NCI-H2196 (cell line): ENCODE measurements at regions not wholly inside any gene's neighbourhood (a gene's known extent, or its start where the extent isn't known, plus 50 kb on each side); places are given as distances from the start of the nearest gene placed in this dataset.
"Not testable (repeated sequence)": the region's sequence is repeated elsewhere in the genome, so short reads cannot be mapped to it uniquely, and the experiment has no call there.

Source experiments
- DNase-seq: peaks from one replicate; lab custom pipeline; 2025; ENCODE audit not compliant: unreplicated experiment; lab: John Stamatoyannopoulos, UW

DNA sequence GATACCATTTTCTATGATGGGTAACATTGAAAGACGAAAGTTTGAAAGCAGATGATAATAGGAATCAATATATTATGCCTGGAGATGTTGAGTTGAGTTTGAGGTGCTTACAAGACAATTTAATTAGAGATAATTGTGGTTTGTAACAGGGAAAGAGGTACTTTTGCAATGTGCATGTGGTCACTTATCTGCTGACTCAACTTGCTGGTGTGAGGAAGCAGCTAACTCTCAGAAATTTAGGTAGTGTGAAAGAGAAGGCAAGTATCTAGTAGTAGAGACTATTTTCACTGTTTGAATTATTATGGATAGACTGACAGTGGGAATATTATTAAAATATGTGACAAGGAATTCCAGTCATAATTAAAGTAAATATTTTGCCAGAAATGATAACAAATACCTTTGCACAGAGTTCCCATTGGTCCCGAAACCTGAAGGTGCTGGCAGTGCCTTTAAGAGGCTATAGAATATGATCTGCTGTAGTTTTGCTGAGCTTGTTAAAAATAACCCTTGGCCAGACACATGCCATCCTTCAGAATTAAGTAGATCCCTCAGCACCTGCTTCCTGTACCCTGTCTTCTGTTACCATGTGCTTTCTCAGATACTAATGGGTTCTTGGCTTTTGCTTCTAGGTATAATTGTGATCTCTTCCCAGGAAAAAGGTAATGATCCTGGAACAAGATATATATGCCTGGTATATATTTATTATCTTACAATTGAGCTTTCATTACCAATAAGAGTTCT is 315.9 kb downstream of the BCHE start:
- no peak for DNase-seq

DNA sequence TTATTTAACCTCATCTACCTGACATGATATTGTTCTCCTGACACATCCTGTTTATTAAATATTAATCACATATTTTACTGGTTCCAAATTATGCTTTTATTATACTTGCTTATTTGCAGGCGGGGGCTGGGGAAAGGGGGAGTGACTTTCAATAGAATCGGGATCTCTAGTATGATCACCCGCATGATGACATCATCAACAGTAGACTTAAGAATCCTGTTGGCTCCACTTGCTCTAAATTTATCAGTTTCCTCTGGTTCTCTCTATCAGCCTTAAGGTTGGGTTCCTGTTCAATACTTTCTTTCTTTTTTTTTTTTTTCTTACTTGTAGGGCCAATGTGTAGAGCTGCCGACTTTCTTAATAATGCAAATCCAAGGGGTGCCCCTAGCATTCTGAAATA is 317.5 kb downstream of the BCHE start:
- no peak for DNase-seq

DNA sequence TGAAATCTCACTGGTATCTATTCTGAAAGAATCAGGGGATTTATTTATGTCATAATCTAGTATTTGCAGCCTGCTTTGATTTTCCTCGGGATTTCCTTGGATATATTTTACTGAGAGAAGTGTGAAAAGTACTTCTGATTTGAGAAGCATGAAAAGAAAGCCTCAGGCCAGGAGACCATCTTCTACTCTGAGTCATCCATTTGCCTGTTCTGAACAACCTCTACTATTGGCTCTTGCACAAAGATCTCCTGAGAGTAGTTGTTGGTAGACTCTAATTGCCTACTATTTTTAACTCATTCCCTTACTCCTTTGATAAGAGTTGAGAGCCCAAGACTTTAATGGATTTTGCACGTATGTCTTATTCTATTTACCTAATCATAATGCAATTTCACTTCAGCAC is 318.9 kb downstream of the BCHE start:
- no peak for DNase-seq

DNA sequence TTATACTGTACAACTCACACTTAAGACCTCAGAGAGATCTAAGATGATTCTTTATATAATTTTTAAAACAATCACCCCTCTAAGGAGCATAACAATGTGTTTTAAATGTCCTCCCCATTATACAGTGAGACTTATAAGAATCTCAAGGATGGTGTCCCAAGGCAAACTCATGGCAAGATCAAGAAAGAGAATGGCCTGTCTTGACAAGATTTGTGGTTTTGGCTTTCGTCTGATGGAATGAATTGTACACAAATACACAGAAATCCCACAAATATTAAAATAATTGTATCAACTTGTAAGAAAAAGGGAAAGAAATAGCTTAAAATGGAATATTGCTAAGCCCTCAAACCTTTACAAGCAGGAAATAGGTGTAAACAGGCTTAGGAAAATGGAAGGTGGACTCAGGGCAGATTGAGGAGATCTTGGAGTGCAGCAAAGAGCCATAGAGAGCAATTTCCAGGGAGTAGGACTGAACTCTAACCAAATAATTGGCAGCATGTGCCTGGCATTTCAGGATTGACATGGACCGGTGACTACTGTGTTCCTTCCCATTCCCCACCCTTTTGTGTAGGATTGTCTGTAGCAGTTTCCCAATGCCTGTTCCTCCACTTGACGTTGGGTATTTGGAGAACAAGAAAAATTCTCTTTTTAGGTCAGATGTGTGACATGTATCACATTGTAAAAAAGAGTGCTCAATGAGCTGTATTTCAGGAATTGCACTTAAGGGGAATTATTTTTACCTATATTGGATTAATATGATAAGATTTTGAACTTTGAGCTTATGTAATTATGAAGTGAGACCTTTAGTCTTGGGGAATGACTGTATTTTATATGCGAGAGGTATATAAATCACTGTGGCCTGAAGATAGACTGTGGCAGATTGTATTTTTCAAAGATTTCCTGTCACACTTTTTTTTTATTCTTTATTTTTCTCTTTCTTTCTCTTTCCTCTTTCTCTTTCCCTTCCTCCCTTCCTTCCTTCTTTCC is 317.8 kb upstream of the SLITRK3 start:
- no peak for DNase-seq

DNA sequence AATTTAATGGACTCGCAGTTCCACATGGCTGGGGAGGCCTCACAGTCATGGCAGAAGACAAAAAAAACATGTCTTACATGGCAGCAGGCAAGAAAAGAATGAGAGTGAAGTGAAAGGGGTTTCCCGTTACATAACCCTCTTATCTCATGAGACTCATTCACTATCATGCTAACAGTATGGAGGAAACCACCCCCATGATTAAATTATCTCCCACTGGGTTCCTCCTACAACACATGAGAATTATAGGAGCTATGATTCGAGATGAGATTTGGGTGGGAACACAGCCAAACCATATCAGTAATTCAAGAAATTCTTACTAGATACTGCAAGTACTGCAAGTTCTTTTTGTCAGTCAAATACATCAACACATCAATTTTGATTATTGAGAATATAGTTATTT is 311.4 kb upstream of the SLITRK3 start:
- no peak for DNase-seq

DNA sequence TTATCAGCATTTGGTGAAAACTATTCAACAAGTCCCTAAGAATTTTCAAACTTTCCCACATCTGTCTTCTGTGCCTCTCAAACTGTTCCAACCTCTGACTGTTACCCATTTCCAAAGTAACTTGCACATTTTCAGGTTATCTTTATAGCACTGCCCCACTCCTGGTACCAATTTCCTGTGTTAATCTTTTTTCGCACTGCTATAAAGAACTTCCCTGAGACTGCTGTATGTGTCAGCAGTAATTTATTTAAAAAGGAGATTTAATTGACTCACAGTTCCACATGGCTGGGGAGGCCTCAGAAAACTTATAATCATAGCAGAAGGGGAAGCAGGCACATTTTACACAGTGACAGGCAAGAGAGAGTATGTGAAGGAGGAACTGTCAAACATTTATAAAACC is 310.9 kb upstream of the SLITRK3 start:
- no peak for DNase-seq

DNA sequence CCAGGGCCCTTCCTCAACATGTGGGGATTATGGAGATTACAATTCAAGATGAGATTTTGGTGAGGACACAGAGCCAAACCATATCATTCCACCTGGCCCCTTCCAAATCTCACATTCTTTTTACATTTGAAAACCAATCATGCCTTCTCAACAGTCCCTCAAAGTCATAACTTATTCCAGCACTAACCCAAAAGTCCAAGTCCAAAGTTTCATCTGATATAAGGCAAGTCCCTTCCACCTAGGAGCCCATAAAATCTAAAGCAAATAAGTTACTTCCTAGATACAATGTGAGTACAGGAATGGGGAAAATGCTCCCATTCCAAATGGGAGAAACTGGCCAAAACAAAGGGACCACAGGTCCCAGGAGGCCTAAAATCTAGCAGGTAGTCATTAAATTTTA is 309.5 kb upstream of the SLITRK3 start:
- DNase-seq = no peak

DNA sequence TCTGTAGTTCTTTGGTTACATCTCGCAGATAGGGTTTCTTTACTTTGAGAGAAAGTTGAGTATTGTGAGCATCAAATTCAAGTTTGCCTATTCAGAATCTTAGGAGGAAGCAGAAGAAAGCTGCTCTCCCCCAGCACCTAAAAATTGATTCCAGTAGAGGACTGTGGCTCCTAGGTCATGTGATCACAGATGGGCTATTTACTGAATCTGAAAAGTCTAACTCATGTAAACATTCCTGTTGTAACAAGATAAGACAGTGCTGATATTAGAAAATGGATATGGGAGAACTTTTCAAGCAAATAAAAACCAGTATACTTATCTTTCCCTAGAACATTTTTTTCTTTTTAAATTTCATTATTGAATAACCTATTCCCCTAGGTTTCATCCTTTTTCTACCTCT is 308.4 kb upstream of the SLITRK3 start:
- no peak for DNase-seq

DNA sequence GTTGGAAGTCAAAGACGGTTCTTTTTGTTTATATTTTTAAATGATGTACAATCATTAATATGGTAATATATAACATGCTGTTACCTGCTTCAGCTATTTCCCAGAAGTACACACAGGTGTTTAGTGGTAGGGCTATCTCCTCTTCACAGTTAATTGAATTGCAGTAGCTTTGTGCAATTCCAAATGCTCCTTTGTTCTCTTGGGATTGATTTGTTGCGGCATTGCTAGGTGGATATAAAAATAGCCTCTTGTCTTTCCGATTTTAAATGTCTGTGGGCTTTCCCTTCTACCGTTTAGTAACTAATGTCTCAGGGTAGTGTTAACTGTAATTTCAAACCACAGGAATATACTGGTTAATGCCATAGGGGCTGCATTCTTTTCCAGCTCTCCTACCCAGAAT is 307.6 kb upstream of the SLITRK3 start:
- no peak for DNase-seq

DNA sequence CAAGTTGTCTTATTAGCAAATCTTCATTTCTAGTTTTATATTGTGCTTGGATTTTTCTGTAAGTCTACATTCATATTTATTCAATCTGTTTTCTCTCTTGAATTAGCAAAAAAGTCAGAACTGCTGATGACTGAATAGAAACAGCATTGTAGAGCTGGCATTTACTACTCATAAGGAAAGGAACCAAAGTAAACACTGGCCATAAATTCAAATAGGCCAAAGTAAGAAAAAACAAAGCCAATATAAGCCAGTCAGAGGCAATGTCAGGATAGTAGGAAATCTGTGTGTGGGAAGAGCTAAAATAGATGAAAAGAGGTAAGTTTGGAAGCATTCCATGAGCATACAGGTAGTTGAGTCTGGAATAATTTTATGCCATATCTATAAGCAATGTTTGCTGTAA is 307.2 kb upstream of the SLITRK3 start:
- no peak for DNase-seq

DNA sequence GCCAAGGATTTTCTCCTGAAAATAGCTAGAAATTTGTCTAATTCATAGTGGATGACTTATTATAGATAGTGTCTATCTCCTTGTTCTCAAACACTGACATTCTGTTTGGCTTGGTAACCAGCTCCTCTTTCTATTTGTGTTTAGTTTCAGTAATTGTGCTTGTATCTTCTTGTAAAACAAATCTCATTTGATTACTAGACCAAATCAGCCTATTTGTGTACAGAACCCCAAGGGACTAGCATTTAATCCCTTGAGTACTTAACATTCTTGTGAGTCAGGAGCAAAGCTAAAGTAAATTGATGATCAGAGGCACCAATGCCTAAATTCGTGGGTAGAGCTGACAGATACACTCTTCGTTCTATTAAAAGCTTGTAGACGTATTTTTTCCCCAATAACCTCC is 306.5 kb upstream of the SLITRK3 start:
- DNase-seq = no peak

DNA sequence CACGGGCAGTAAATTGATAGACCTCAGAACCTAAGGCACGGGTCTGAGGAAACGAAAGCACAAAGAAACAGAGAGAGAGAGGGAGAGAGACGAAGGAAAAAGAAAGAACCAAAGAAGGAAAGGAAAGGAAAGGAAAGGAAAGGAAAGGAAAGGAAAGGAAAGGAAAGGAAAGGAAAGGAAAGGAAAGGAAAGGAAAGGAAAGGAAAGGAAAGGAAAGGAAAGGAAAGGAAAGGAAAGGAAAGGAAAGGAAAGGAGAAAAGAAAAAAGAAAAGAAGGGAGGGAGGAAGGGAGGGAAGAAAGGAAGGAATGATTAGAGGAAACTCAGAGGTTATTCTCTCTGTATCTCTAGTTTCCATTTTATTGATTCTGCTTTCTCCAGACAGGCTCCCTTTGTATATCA is 302.6 kb upstream of the SLITRK3 start:
- DNase-seq = not testable (repeated sequence)

DNA sequence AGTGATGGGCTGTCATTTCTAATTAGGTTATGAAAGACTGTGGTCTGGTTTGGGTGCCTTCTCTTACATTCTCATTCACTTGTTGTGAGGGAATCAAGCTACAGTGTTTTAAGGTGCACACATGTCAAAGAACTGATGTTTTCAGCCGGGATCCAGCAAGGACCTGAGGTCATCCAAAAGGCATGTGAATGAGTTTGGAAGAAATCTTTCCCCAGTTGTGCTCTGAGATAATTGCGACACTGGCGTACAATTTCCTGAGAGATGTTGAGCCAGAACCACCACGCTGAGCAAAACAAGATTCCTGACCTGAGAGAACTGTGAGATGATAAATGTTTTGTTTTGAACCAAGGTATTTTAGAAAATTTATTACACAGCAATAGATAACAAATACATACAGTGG is 295.3 kb upstream of the SLITRK3 start:
- no peak for DNase-seq

DNA sequence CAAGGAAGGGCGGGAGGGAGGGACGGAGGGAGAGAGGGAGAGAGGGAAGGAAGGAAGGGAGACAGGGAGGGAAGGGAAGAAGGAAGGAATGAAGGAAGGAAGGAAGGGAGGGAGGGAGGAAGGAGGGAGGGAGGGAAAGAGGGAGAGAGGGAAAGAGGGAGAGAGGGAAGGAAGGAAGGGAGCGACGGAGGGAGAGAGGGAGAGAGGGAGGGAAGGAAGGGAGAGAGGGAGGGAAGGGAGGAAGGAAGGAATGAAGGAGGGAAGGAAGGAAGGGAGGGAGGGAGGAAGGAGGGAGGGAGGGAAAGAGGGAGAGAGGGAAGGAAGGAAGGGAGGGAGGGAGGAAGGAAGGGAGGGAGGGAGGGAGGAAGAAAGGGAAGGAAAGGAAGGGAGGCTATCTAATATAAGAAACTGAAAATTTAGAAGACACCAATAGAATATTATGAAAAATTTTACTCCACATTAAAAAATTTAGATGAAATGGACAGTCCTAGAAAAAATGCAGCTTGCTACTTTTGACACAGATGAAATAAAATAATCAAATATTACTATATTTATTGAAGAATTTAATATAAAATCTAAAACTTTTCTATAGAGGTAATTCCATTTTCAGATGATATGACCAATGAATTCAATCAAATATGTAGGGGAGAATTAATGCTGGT is 280.3 kb upstream of the SLITRK3 start:
- DNase-seq = no peak

DNA sequence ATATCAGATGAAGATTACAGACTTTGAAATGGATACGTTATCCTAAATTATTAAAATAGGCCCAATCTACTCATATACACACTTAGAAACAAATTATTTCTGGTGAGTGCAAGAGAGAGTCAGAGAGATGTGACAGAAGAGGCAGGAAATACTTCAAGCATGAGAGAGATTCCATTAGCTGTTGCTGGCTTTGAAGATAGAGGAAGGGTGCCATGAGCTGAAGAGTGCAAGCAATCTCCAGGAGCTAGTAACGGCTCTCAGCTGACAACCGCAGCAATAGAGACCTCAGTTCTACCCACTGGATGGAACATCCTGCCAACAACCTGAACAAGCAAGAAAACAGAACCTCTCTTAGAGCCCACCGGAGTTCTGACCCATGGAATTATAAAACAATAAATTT is 270.7 kb upstream of the SLITRK3 start:
- DNase-seq = no peak

DNA sequence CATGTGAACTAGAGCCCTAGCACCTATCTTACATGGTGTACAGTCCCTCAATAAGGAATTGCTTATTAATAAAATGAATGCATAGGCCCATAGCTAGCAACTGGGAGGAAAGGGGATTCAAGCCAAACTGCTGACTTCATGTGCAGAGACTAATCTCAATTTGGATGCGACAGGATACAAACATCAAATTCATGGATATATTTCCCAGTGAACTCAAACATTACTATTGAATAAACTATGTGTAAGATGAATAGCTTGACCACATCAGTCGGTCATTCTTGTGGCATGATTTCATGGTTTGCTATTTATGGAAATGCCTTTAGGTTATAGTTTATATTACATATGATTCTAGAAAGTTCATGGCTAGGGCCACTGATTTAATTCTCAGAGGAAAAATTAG is 268.6 kb upstream of the SLITRK3 start:
- DNase-seq = no peak

DNA sequence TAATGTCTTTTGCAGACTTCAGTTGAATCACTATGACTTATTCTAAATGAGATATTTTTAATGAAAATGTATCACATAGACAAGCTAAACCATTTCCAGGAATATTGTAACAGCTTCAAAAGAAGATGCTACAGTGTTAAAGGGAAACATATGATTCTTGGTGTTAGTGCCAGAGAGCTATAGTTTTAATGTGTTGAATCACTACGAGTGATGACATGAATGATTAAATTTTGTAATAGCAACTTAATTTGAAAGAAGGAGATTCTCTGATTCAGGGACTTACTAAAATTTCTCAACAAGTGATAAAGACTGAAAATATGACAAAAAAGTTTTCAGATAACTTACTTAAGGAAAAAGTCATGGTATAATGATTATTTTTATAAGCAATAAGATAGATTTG is 267.3 kb upstream of the SLITRK3 start:
- DNase-seq = no peak

DNA sequence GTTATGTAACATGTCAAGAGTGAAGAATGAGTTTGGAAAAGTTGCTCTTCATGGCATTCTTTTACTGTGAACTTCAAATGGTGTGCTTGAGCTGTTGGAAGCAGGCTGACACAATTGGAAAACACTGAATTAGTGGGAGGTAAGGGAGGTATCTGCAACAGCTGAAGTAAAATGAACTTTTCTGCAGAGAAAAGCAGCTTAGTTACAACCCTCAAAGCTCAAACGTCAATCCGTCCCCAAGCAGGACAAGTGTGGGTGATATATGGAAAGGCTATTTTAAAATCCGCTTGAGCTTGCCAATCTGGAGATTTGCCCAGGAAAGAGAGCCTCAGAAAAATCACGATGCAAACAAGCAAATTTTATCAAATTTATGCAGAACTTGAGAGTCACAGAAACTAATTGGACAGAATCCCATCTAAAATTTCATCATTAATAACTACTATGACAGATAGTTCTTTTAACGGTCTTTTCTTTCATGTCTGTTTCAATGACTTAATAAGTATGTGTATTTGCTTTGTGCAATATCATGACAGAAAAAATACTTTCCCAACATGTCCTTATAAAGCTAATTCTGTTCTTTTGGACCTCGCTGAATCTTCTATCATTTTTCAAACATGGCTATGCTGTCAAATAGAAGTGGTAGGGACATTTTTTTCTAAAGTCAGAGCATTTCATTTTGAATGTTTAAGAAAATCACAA is 266.6 kb upstream of the SLITRK3 start:
- DNase-seq = no peak

DNA sequence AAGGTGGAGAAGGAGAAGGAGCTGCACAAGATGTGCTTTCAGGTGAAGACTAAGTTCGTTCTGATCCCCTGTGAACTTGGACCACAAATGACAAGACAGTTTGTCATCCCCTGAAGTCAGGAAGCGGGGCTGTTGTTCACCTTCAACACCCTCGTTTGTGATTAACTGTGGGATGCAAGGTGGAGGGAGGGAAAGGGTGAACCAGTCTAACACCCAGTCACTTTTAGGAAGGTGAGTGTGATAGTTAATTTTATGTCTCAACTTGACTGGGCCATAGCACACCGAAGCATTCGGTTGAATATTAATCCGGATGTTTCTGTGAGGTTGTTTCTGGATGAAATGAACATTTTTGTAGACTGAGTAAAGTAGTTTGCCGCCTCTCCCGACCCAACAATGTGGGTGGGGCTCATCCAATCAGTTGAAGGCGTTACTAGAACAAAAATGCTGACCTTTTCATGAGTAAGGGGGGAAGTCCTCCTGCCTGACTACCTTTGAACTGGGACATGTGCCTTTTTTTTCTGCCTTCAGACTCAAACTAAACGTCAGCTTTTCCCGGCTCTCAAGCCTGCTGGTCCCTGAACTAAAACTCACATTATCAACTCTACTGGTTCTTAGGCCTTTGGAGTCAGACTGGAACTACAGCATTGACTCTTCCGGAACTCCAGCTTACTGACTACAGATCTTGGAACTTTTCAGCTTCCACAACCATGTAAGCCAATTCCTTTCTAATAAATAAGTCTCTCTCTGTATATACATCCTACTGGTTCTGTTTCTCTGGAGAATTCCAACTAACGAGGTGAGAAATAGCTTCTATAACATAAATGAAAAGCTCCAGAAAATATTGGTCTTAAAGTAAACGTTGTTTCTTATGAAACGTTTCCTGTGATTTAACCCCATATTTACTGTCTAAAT is 264.0 kb upstream of the SLITRK3 start:
- DNase-seq = no peak

DNA sequence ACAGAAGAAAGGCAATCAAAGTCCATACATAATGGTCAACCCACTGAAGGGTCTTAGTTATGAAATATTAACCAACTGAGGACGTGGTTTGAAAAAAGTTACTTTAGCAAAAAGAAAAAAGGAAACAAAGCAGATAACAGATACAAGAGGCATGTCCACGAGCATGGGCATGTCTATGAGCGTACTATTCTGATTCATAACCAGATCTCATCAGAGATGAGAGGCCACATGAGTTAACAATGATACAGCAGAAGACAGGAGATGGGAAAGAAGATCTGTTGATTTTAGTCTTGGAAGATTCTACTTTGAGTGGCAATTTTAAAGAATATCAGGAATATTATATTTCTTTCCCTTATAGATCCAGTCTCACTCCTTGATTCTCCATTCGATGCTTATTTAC is 262.9 kb upstream of the SLITRK3 start:
- DNase-seq = no peak
